Nephron progenitor cell (in vitro differentiated cells): ENCODE measurements at regions not wholly inside any gene's neighbourhood (a gene's known extent, or its start where the extent isn't known, plus 50 kb on each side); places are given as distances from the start of the nearest gene placed in this dataset.
A peak's percentile ranks its signal among the peaks of the same experiment; 100 is the strongest.

Experiments
- DNase-seq: peaks from one replicate; pipeline ENCODE4 v3.0.0; 2021
- H3K27ac Mint-ChIP-seq: 2 replicates; pipeline ENCODE4 v1.8.0; 2021; ENCODE audit warnings: mild to moderate bottlenecking, moderate library complexity, mixed read lengths
- H3K27me3 Mint-ChIP-seq: 2 replicates; pipeline ENCODE4 v1.8.0; 2021; ENCODE audit warnings: mild to moderate bottlenecking, low read depth, mixed read lengths; ENCODE audit not compliant: poor library complexity
- H3K36me3 Mint-ChIP-seq: 2 replicates; pipeline ENCODE4 v1.8.0; 2021; ENCODE audit warnings: low read depth, mixed read lengths
- H3K4me1 Mint-ChIP-seq: 2 replicates; pipeline ENCODE4 v1.8.0; 2021; ENCODE audit warnings: mixed read lengths
- H3K4me3 Mint-ChIP-seq: 2 replicates; pipeline ENCODE4 v1.8.0; 2021; ENCODE audit warnings: mild to moderate bottlenecking, moderate library complexity, mixed read lengths
- H3K9me3 Mint-ChIP-seq: 2 replicates; pipeline ENCODE4 v1.8.0; 2021; ENCODE audit warnings: mild to moderate bottlenecking, moderate library complexity, mixed read lengths
- TF ChIP-seq, protein P1 (sequence below): fragments of 200-600 bp; sonication (generic); IDR thresholded peaks from 2 replicates; pipeline ENCODE4 v1.5.0; 2021; ENCODE audit warnings: antibody characterized with exemption

DNA sequence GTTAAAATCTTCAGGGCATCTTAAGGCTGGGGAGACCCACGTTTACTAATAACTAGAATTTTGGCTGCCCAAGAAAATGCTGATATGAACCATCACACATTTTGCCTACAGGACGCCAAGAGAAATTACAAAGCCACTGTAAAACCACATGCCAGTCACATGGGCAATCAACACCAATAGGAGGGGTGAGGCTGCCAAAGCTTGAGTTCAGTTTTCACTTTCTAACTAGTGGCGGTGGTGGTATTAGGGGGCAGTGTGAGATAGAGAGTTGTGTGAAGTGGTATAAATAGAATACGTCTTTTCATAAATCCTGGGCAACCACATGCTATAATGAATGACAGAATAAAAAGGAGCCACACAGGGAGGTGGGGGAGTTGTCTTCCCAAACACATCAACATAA, 147.3 kb downstream of the WNT5A start:
- Mint-ChIP-seq H3K27me3 (peaks cover 5% of the 10 kb centered on the region), H3K4me3 (no peak overlapping the region), H3K27ac (no peak overlapping the region), H3K36me3 (no peaks in the 10 kb centered on the region), H3K9me3 (peaks cover 4% of the 10 kb centered on the region), H3K4me1 (peaks cover 12% of the 10 kb centered on the region)
- TF ChIP-seq, protein P1, sequence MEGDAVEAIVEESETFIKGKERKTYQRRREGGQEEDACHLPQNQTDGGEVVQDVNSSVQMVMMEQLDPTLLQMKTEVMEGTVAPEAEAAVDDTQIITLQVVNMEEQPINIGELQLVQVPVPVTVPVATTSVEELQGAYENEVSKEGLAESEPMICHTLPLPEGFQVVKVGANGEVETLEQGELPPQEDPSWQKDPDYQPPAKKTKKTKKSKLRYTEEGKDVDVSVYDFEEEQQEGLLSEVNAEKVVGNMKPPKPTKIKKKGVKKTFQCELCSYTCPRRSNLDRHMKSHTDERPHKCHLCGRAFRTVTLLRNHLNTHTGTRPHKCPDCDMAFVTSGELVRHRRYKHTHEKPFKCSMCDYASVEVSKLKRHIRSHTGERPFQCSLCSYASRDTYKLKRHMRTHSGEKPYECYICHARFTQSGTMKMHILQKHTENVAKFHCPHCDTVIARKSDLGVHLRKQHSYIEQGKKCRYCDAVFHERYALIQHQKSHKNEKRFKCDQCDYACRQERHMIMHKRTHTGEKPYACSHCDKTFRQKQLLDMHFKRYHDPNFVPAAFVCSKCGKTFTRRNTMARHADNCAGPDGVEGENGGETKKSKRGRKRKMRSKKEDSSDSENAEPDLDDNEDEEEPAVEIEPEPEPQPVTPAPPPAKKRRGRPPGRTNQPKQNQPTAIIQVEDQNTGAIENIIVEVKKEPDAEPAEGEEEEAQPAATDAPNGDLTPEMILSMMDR: no peak
- DNase-seq: no peak

DNA sequence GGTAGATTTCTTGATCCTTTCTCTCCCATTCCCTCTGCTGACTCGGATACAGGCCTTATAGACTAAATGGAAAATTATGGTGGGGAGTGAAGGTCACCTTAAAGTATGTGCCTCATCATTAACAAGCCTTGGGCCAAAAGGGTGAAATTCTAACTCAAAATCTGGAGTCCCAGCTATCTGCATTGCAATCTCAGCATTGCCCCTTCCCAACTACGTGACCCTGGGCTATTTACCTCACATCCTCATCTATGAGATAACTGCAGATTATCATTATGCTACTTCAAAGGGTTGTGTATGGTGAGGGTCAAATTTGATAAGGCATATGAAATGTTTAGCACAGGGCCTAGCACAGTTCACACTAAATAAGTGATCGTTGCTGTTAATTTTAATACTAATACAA, 147.7 kb downstream of the WNT5A start:
- Mint-ChIP-seq H3K27me3 (peaks cover 5% of the 10 kb centered on the region), H3K36me3 (no peaks in the 10 kb centered on the region), H3K4me1 (peaks cover 9% of the 10 kb centered on the region), H3K9me3 (peaks cover under 1% of the 10 kb centered on the region), H3K4me3 (no peak overlapping the region), H3K27ac (no peak overlapping the region)
- TF ChIP-seq, protein P1: no peak
- DNase-seq: no peak

DNA sequence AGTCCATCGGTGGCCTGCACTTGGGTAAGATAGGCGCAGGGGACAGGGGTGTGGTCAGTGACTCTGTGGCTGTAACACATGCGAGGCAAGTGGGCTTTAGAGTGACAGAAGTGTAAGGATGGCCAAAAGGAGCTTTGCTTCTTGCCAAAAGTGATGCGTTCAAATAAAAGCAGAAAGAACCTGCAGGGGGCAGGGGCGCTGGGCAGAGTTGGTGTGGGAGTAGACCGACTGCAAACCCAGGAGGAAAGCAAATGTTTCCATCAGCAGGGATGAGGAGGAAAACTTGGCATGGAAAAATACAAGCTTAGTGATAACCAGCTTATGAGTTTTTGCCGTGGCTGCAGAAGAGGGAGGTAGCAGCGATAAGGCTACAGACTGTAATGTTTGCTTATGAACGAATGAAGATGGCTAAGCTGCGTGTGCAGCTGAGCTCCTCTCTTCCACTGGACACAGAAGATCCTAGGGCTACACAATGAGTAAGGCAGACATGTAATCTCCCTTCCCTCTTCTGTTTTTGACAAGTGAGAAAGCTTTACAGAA, 149.4 kb downstream of the WNT5A start:
- TF ChIP-seq, protein P1: no peak
- Mint-ChIP-seq H3K27ac (peak overlapping the region; percentile 34), H3K36me3 (no peaks in the 10 kb centered on the region), H3K27me3 (peaks cover 11% of the 10 kb centered on the region), H3K4me1 (peaks cover 10% of the 10 kb centered on the region), H3K9me3 (no peaks in the 10 kb centered on the region), H3K4me3 (no peak overlapping the region)
- DNase-seq: no peak

DNA sequence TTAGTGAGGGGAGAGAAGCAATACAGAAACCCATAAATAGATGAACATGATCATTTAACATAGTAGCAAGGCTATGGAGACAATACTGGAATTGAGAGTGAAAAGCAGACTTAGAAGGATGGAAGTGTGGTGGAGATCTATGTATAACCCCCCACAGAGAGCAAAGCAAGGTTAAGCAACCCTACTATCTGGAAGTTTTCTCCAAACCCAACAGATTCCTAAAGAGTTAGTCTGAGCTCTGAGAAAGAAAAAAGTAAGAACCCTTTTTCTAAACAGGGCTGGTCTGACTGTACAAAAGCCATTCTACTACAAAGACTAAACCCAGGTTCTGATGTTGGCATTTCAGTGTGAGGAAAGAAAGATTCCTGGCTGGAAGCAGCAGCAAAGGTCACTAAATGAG, 153.2 kb downstream of the WNT5A start:
- H3K27ac Mint-ChIP-seq: no peak overlapping the region
- no peaks in the 10 kb centered on the region for H3K36me3 Mint-ChIP-seq
- peaks cover 38% of the 10 kb centered on the region for H3K4me1 Mint-ChIP-seq
- peaks cover 11% of the 10 kb centered on the region for H3K27me3 Mint-ChIP-seq
- no peaks in the 10 kb centered on the region for H3K9me3 Mint-ChIP-seq
- TF ChIP-seq, protein P1: no peak
- DNase-seq: no peak
- H3K4me3 Mint-ChIP-seq: no peak overlapping the region

DNA sequence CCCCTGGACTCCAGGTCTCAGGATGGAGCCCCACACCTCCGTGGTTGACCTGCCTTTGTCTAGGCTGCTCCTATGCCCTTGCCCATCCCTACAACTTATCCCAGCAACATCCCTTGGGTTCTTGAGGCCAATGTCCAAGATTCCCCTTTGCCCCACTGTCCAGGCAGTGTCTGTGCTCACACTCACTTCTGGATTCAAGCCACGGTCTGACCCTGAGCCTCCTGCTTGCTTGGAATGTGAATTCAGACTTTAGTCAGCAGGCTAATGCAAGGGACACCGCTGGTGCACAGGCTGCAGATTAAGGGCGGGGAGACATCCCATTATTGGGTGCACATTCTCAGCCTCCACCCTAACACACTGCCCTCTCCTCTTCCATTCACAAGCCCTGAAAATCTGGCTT, 154.1 kb downstream of the WNT5A start:
- TF ChIP-seq, protein P1: no peak
- H3K9me3 Mint-ChIP-seq: no peaks in the 10 kb centered on the region
- no peaks in the 10 kb centered on the region for H3K36me3 Mint-ChIP-seq
- H3K27me3 Mint-ChIP-seq: peaks cover 6% of the 10 kb centered on the region
- no peak overlapping the region for H3K4me3 Mint-ChIP-seq
- peaks cover 38% of the 10 kb centered on the region for H3K4me1 Mint-ChIP-seq
- no peak overlapping the region for H3K27ac Mint-ChIP-seq
- no peak for DNase-seq

DNA sequence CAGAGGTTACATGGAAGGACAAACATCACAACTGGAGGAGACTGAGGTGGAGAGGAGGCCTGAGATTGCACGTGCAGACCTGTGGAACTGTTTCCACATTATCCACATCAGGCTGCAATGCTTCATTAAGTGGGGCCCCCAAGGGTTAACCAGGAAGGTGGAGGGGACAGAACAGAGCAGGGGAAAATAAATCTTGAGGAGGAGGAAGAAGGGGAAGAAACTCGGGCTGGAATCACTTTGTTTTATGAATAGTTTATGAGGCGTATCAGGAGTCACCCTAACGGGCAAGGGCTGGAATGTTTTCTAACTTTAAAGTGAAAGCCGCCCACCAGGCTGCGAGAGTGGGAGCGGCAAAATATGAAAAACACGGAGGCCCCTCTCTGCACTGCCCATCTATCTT, 154.9 kb downstream of the WNT5A start:
- Mint-ChIP-seq H3K9me3 (no peaks in the 10 kb centered on the region), H3K27me3 (peaks cover 6% of the 10 kb centered on the region), H3K36me3 (no peaks in the 10 kb centered on the region), H3K27ac (peak overlapping the region; percentile 97), H3K4me3 (no peak overlapping the region), H3K4me1 (peaks cover 38% of the 10 kb centered on the region)
- peak; percentile 15 for DNase-seq
- TF ChIP-seq, protein P1: no peak
